HUES48 (cell line): ENCODE measurements at regions not wholly inside any gene's neighbourhood (a gene's known extent, or its start where the extent isn't known, plus 50 kb on each side); places are given as distances from the start of the nearest gene placed in this dataset.

Experiments
- H3K27ac ChIP-seq: one replicate; pipeline ENCODE4 v1.7.0; 2013; ENCODE audit warnings: low read depth, low read length, inconsistent platforms
- H3K27me3 ChIP-seq: 2 replicates; pipeline ENCODE4 v1.6.1; 2013; ENCODE audit warnings: mild to moderate bottlenecking, low read length; ENCODE audit not compliant: control insufficient read depth, insufficient read depth
- H3K36me3 ChIP-seq: 2 replicates; pipeline ENCODE4 v1.6.1; 2013; ENCODE audit warnings: low read length; ENCODE audit not compliant: control insufficient read depth, insufficient read depth
- H3K4me1 ChIP-seq: 2 replicates; pipeline ENCODE4 v1.6.1; 2013; ENCODE audit warnings: mild to moderate bottlenecking, low read length; ENCODE audit not compliant: control insufficient read depth, insufficient read depth
- H3K4me3 ChIP-seq: 2 replicates; pipeline ENCODE4 v1.5.1; 2013; ENCODE audit warnings: mild to moderate bottlenecking, low read depth, low read length
- H3K9ac ChIP-seq: 2 replicates; pipeline ENCODE4 v1.6.1; 2013; ENCODE audit warnings: mild to moderate bottlenecking, low read depth, low read length, moderate library complexity
- H3K9me3 ChIP-seq: 2 replicates; pipeline ENCODE4 v1.6.1; 2013; ENCODE audit warnings: low read length; ENCODE audit not compliant: control insufficient read depth, insufficient read depth

DNA sequence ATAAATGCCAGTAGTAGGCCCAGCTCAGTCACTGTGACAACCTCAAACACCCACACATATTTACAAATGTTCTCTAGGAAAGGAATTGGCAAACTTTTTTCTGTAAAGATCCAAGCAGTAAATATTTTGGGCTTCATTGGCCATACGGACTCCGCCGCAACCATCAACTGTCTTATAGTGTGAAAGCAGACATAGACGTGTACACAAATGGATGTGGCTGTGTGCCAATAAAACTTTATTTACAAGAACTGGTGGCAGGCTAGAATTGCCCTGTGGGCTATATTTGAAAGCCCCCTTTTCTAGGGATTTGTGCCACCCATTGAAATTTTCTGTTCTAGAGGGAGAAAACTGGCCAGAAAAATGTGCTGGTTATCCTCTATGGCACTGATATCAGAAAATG is 683.8 kb upstream of the EEF2KMT start:
- H3K9me3 ChIP-seq: no peaks in the 10 kb centered on the region
- no peak overlapping the region for H3K27ac ChIP-seq
- H3K4me3 ChIP-seq: no peak overlapping the region
- no peaks in the 10 kb centered on the region for H3K36me3 ChIP-seq
- H3K4me1 ChIP-seq: no peaks in the 10 kb centered on the region
- H3K9ac ChIP-seq: no peak overlapping the region
- H3K27me3 ChIP-seq: no peaks in the 10 kb centered on the region

DNA sequence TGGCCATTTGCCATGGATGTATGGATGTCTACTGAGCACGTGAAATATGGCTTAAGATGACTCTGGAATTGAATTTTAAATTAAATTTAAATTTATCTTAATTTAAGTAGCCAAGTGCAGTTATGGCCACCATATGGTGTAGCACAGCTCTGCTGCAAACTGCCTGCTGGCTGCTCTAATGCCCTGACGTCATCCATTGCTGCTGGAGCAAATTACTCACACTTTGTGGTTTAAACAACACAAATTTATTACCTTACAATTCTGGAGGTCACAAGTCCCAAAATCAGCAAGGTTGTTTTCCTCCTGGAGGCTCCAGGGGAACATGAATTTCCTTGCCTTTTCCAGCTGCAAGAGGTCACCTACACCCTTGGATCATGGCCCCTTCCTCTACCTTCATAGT is 679.3 kb upstream of the EEF2KMT start:
- Histone ChIP-seq H3K27ac (no peak overlapping the region), H3K36me3 (no peaks in the 10 kb centered on the region), H3K9me3 (no peaks in the 10 kb centered on the region), H3K4me3 (no peak overlapping the region), H3K27me3 (no peaks in the 10 kb centered on the region), H3K9ac (no peak overlapping the region), H3K4me1 (no peaks in the 10 kb centered on the region)

DNA sequence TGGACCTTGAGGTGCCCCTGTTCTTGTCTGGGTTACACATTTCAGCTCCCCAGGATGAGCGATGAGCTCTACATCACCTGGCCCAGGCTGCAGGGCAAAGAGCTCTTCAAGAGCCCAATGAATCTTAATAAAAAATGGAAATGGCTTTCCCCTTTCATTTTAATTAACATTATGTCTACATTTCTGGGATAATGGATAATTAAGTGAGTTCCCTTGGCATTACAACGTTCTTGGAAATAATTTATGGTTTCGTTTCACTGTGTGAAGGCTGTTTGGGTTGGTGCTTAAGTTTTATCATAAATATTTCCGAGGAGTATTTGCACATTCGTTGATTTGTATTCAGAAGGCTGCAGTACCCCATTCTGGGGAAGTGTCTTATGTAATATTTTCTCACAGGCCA is 678.3 kb upstream of the EEF2KMT start:
- Histone ChIP-seq H3K36me3 (no peaks in the 10 kb centered on the region), H3K4me3 (no peak overlapping the region), H3K9ac (no peak overlapping the region), H3K27me3 (no peaks in the 10 kb centered on the region), H3K9me3 (no peaks in the 10 kb centered on the region), H3K27ac (no peak overlapping the region), H3K4me1 (no peaks in the 10 kb centered on the region)

DNA sequence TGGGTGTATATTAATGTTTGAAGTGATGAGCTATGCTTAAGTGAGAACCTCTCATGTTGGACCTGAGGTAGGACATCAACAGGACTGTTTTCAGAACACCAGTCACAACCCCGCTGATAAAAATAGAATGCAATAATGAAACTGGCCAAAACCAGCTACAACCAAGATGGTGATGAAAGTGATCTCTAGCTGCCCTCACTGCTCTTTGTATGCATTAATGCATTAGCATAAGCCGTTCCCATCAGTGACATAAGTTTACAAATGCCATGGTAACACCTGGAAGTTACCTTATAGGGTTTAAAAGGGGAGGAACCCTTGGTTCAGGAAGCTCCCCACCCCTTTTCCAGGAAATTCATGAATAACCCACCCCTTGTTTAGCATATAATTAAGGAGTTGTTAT is 672.5 kb upstream of the EEF2KMT start:
- no peaks in the 10 kb centered on the region for H3K36me3 ChIP-seq
- no peak overlapping the region for H3K27ac ChIP-seq
- no peaks in the 10 kb centered on the region for H3K4me1 ChIP-seq
- H3K9ac ChIP-seq: no peak overlapping the region
- H3K27me3 ChIP-seq: no peaks in the 10 kb centered on the region
- no peak overlapping the region for H3K4me3 ChIP-seq
- H3K9me3 ChIP-seq: no peaks in the 10 kb centered on the region

DNA sequence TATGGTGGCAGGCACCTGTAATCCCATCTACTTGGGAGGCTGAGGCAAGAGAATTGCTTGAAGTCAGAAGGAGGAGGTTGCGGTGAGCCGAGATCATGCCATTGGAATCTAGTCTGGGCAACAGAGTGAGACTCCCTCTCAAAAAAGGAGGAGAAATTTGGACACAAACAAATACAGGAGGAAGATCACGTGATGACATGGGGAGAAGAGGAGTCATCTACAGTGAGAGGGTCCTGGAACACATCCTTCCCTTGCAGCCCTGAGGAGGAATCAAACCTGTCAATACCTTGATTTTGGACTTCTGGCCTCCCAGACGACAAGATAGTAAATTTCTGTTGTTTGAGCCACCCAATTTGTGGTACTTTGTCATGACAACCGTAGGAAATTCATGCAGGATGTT is 671.9 kb upstream of the EEF2KMT start:
- Histone ChIP-seq H3K27ac (no peak overlapping the region), H3K9me3 (no peaks in the 10 kb centered on the region), H3K36me3 (no peaks in the 10 kb centered on the region), H3K9ac (no peak overlapping the region), H3K27me3 (no peaks in the 10 kb centered on the region), H3K4me1 (no peaks in the 10 kb centered on the region), H3K4me3 (no peak overlapping the region)

DNA sequence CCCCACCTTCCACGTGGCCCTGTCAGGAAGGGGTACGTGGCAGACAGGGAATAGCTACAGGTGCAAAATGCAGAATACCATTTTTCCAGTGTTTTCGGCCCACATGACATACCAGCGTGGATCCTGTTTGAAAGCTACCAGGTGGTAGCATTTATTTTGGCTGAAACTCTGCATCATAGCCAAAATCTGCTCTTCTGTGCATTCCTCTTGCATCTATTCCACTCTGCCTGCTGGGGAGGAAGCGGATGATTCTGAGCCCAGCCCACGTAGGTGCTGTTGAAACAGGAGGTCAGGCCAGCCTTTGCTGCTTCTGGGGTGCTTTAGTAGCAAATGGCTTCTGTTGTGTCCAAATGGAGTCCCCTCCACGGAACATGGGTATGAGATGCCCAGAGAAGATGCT is 670.9 kb upstream of the EEF2KMT start:
- Histone ChIP-seq H3K4me1 (peaks cover under 1% of the 10 kb centered on the region; the same call in 1 of the 2 replicates), H3K27ac (no peak overlapping the region), H3K9me3 (no peaks in the 10 kb centered on the region), H3K9ac (no peak overlapping the region), H3K4me3 (no peak overlapping the region), H3K36me3 (no peaks in the 10 kb centered on the region), H3K27me3 (no peaks in the 10 kb centered on the region)

DNA sequence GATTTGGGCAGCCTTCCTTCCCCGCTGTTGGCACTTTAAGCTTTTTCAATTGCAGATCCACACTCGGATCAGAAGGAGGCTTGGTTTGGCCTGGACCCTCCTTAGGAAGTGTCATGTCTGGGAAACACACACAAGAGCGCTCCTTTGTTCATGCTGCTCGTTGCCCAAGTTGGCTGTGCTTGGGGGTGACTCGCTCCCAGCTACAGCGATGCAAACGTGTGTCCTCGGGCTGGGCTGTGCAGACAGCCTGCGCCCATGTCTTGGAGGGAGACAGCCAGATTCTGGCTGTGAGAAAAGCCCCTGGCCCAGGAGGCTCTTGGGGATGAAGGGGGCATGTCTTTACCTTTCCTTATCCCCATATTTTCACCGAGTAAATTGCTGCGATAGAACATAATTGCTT is 665.6 kb upstream of the EEF2KMT start:
- H3K9me3 ChIP-seq: no peaks in the 10 kb centered on the region
- peaks cover 8% of the 10 kb centered on the region for H3K4me1 ChIP-seq
- no peak overlapping the region for H3K4me3 ChIP-seq

DNA sequence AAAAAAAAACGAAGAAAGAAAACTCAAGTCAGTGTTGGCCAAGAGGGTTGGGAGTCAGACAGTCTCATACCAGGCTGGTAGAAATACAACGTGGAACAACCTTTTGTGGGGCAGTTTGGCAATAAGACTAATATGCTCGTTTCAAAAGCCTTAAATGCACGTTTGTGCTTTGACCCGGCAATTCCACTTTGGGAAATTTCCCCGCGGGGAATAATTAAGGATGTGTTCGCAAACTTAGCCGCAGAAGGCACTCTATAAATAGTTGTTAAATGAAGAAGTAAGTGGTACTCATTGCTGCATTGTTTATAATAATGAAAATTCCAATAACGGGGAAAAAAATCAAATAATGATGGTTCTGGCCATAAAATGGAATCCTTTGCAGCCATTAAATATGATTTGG is 664.8 kb upstream of the EEF2KMT start:
- H3K9ac ChIP-seq: no peak overlapping the region
- no peak overlapping the region for H3K4me3 ChIP-seq
- H3K9me3 ChIP-seq: no peaks in the 10 kb centered on the region
- no peaks in the 10 kb centered on the region for H3K27me3 ChIP-seq
- no peaks in the 10 kb centered on the region for H3K36me3 ChIP-seq
- H3K27ac ChIP-seq: no peak overlapping the region
- peaks cover 8% of the 10 kb centered on the region for H3K4me1 ChIP-seq

More for the DNA sequence above, 665.6 kb upstream of the EEF2KMT start:
- H3K27ac ChIP-seq: no peak overlapping the region
- H3K27me3 ChIP-seq: no peaks in the 10 kb centered on the region
- no peaks in the 10 kb centered on the region for H3K36me3 ChIP-seq
- H3K9ac ChIP-seq: no peak overlapping the region

DNA sequence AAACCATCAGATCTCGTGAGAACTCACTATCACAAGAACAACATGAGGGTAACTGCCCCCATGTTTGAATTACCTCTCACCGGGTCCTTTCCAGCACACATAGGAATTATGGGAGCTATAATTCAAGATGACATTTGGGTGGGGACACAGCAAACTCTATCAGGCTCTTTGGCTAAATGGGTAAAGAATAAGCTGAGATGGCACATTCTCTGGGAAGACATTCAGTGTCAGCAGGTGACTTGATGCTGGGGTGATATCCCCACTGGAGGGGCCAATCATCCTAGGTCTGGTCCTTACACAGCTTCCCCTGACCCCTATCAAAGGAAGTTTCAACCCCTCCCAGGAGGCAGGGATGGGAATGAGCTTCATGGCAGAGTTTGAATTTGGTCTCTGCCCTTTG is 664.0 kb upstream of the EEF2KMT start:
- H3K9me3 ChIP-seq: no peaks in the 10 kb centered on the region
- H3K4me1 ChIP-seq: peaks cover 8% of the 10 kb centered on the region
- H3K4me3 ChIP-seq: no peak overlapping the region
- H3K36me3 ChIP-seq: no peaks in the 10 kb centered on the region
- no peak overlapping the region for H3K27ac ChIP-seq
- H3K9ac ChIP-seq: no peak overlapping the region
- H3K27me3 ChIP-seq: no peaks in the 10 kb centered on the region

DNA sequence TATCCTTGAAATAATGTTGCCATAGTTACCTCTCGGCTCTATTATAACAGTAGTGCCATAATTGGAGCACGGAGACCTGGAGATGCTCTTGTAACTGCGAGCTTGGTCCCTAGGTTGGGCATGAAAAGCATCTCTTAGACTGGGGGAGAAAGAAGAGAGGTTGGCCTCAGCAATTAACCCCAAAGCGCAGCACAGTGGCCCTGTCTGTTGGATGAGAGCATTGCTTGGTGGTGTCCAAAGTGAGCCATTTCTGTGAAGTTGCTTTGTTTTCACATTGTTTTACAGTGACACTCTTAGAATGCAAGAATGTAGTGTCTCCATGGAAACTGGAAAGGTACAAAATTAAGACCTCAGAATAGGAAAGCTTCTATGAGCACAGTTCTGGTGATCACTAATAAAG is 660.7 kb upstream of the EEF2KMT start:
- Histone ChIP-seq H3K9ac (no peak overlapping the region), H3K36me3 (no peaks in the 10 kb centered on the region), H3K27ac (no peak overlapping the region), H3K4me1 (peaks cover 23% of the 10 kb centered on the region), H3K4me3 (no peak overlapping the region), H3K27me3 (no peaks in the 10 kb centered on the region), H3K9me3 (no peaks in the 10 kb centered on the region)

DNA sequence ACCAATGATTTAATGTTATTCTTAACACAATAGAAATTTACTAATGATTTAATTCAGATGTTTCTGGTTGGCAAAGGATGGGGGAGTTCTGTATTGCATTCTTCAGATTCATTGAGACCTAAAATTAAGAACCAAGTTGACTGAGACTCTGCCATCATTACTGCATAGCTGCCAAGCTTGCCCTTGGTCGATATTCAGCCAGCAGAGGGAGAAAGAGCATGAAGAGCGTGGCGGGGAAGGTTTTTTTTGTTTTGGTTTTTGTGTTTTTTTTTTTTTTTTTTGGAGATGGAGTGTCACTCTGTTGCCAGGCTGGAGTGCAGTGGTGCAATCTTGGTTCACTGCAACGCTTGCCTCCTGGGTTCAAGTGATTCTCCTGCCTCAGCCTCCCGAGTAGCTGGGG is 659.4 kb upstream of the EEF2KMT start:
- Histone ChIP-seq H3K36me3 (no peaks in the 10 kb centered on the region), H3K9me3 (no peaks in the 10 kb centered on the region), H3K27ac (no peak overlapping the region), H3K4me1 (peaks cover 22% of the 10 kb centered on the region), H3K4me3 (no peak overlapping the region), H3K9ac (no peak overlapping the region), H3K27me3 (no peaks in the 10 kb centered on the region)

DNA sequence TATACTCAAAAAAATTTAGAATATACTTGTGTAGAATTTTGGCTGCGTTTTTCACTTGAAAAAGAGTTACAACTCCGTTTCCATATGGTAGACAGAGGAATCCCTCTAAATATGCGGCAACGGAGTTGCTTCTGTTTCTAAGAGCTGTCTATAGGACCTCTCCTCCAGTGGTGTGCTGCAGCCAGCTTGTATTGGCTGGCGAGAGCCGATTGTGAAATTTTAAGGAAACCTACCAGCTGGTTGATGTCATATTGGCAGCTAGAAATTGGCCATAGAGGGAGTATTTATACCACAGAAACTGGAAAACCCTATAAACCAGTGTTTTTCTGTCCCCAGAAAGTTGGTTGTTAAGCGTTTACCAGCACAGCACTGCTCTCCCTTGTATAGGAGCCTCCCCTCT is 655.8 kb upstream of the EEF2KMT start:
- Histone ChIP-seq H3K9ac (no peak overlapping the region), H3K4me1 (peaks cover 33% of the 10 kb centered on the region)

More for the DNA sequence above, 655.8 kb upstream of the EEF2KMT start:
- H3K36me3 ChIP-seq: no peaks in the 10 kb centered on the region
- no peak overlapping the region for H3K27ac ChIP-seq
- H3K4me3 ChIP-seq: no peak overlapping the region
- H3K27me3 ChIP-seq: no peaks in the 10 kb centered on the region
- no peaks in the 10 kb centered on the region for H3K9me3 ChIP-seq
